HepG2 (cell line): ENCODE measurements at regions not wholly inside any gene's neighbourhood (a gene's known extent, or its start where the extent isn't known, plus 50 kb on each side); places are given as distances from the start of the nearest gene placed in this dataset.

Experiments used
- ATAC-seq: fragments of 200-7000 bp; cut with Tn5 transposase; 3 replicates; pipeline ENCODE4 v1.9.1; 2020; ENCODE audit warnings: mild to moderate bottlenecking, moderate library complexity
- BruUV-seq: library from RNA; stranded (reverse); fragments of 400-500 nt; replicated peaks from 2 replicates; lab custom pipeline; 2021; lab: Mats Ljungman, UMichigan
- CTCF ChIA-PET: fragments of 300-600 bp; formaldehyde crosslinking; extraction: SDS; loops from one replicate; lab custom pipeline; 2021; ENCODE audit warnings: low total read pairs, inconsistent platforms, low intra/inter-chr PET ratio; lab: Yijun Ruan, JAX
- POLR2A ChIA-PET: fragments of 350-600 bp; sonication (Branson Sonifier 250); formaldehyde crosslinking; loops from one replicate; lab custom pipeline; 2020; ENCODE audit warnings: antibody characterized with exemption, inconsistent platforms; lab: Yijun Ruan, JAX
- DNase-seq: peaks from one replicate; pipeline ENCODE4 v3.0.0-alpha.2; 2015; ENCODE audit warnings: low spot score
- FAIRE-seq: peaks from 3 replicates; lab custom pipeline; 2011; peaks lifted over from hg19 to GRCh38; lab: Jason Lieb, UNC
- H2AFZ ChIP-seq: one replicate; pipeline ENCODE4 v1.6.1; 2011; ENCODE audit warnings: low read length, inconsistent platforms
- H3K27ac ChIP-seq: fragments of 300-600 bp; 3 replicates; pipeline ENCODE4 v1.8.0; 2011; ENCODE audit warnings: mixed run types, mild to moderate bottlenecking, mixed read lengths, low read length, inconsistent platforms; ENCODE audit not compliant: insufficient read depth; ENCODE audit errors: extremely low read length
- H3K27me3 ChIP-seq, 2 experiments: fragments of 200-600 bp in 1 of 2; 2 replicates in 1 of 2; 3 replicates in 1 of 2; pipeline versions ENCODE4 v1.6.0 to v1.8.0; 2011; ENCODE audit warnings: low read length in 2 of 2, mild to moderate bottlenecking in 2 of 2, moderate library complexity in 2 of 2, inconsistent platforms in 1 of 2; ENCODE audit not compliant: insufficient read depth in 2 of 2, control insufficient read depth in 1 of 2
- H3K36me3 ChIP-seq, 2 experiments: fragments of 200-600 bp in 1 of 2; replicated peaks in 1 of 2; 2 replicates in 1 of 2; 3 replicates in 1 of 2; pipeline versions ENCODE4 v1.5.1 to v1.8.0; 2011; ENCODE audit warnings: low read length in 2 of 2, inconsistent platforms in 1 of 2; ENCODE audit not compliant: insufficient read depth in 2 of 2, control insufficient read depth in 1 of 2
- H3K4me1 ChIP-seq: 2 replicates; pipeline ENCODE4 v1.5.1; 2012; ENCODE audit warnings: low read length, inconsistent platforms; ENCODE audit not compliant: insufficient read depth
- H3K4me2 ChIP-seq: 2 replicates; pipeline ENCODE4 v1.6.0; 2011; ENCODE audit warnings: low read depth, low read length, inconsistent platforms
- H3K4me3 ChIP-seq, 3 experiments: fragments of 200-600 bp in 1 of 3; sonication (generic), shearing (Covaris generic) in 1 of 3; replicated peaks in 1 of 3; 2 replicates each; pipeline ENCODE4 v1.5.1; 2011 to 2016; ENCODE audit warnings: low read length in 3 of 3, inconsistent platforms in 2 of 3, low read depth in 2 of 3, mild to moderate bottlenecking in 2 of 3, control low read depth in 1 of 3, mixed read lengths in 1 of 3; ENCODE audit not compliant: insufficient read depth in 1 of 3
- H3K79me2 ChIP-seq: one replicate; pipeline ENCODE4 v1.6.1; 2011; ENCODE audit warnings: low read length, inconsistent platforms; ENCODE audit not compliant: insufficient read depth
- H3K9ac ChIP-seq: 2 replicates; pipeline ENCODE4 v1.6.0; 2011; ENCODE audit warnings: mild to moderate bottlenecking, low read depth, low read length, inconsistent platforms; ENCODE audit not compliant: insufficient read depth
- H3K9me3 ChIP-seq: 2 replicates; pipeline ENCODE4 v1.5.1; 2012; ENCODE audit warnings: mild to moderate bottlenecking, low read length
- H4K20me1 ChIP-seq: 2 replicates; pipeline ENCODE4 v1.6.0; 2011; ENCODE audit warnings: inconsistent platforms, mild to moderate bottlenecking, low read length, moderate library complexity; ENCODE audit not compliant: insufficient read depth
- CTCF ChIP-seq: sonication (generic); formaldehyde crosslinking; IDR thresholded peaks from 2 replicates; pipeline ENCODE4 v1.5.0; 2020; ENCODE audit warnings: mild to moderate bottlenecking, missing genetic modification reagents, moderate library complexity
- GLMP ChIP-seq: sonication (generic); formaldehyde crosslinking; IDR thresholded peaks from 2 replicates; pipeline ENCODE4 v1.9.0; 2021; ENCODE audit warnings: missing genetic modification reagents, mild to moderate bottlenecking, borderline replicate concordance
- RFXANK ChIP-seq: IDR thresholded peaks from 2 replicates; pipeline ENCODE4 v1.6.1; 2016
- XRCC5 ChIP-seq: fragments of 200-400 bp; formaldehyde crosslinking; optimal IDR thresholded peaks from 2 replicates; pipeline ENCODE3; 2017; ENCODE audit warnings: mild to moderate bottlenecking, low read length
- ZBTB25 ChIP-seq: IDR thresholded peaks from 2 replicates; pipeline ENCODE4 v1.6.1; 2018; ENCODE audit warnings: missing genetic modification reagents
- ZNF773 ChIP-seq: sonication (generic); formaldehyde crosslinking; IDR thresholded peaks from 2 replicates; pipeline ENCODE4 v1.4.0; 2020; ENCODE audit warnings: missing genetic modification reagents, borderline replicate concordance
- in situ Hi-C: cut with HindIII; loops from 2 replicates; pipeline ENCODE4 v1.10.0; 2017; ENCODE audit warnings: low pct_unique_long_range_greater_than_20kb; ENCODE audit not compliant: extremely low pct_ligation_motif_present
- intact Hi-C: fragments of 100-400 bp; cut with micrococcal nuclease; formaldehyde crosslinking; loops from one replicate; pipeline ENCODE4 v1.10.0; 2022; ENCODE audit not compliant: unreplicated experiment

GRCh38 chr5:87191645-87192044 lies 76.0 kb upstream of the RASA1 start:
- BruUV-seq = no TSS peak

More at GRCh38 chr5:87191645-87192044, 76.0 kb upstream of the RASA1 start:
- CTCF ChIA-PET = no interaction called here
- POLR2A ChIA-PET = no interaction called here
- Histone ChIP-seq H3K4me3 (no peak overlapping the region), H3K9ac (no peak overlapping the region), H3K27ac (no peak overlapping the region), H3K79me2 (no peaks in the 10 kb centered on the region), H3K4me2 (no peak overlapping the region), H2AFZ (no peak overlapping the region), H4K20me1 (no peaks in the 10 kb centered on the region), H3K4me1 (peaks cover 25% of the 10 kb centered on the region), H3K9me3 (no peaks in the 10 kb centered on the region), H3K36me3 (no peaks in the 10 kb centered on the region), H3K27me3 (no peaks in the 10 kb centered on the region; a peak in 1 of 5 replicates)
- ATAC-seq (no peak), FAIRE-seq (no peak), DNase-seq (no peak)
- TF ChIP-seq GLMP (no peak), XRCC5 (no peak), ZNF773 (no peak), RFXANK (CRISPR knock-in tag) (no peak), ZBTB25 (CRISPR knock-in tag) (no peak), CTCF (CRISPR knock-in tag) (no peak)
- in situ Hi-C loops = no loop called here
- intact Hi-C loops = no loop called here
